HG03159 (cell line): ENCODE measurements at regions not wholly inside any gene's neighbourhood (a gene's known extent, or its start where the extent isn't known, plus 50 kb on each side); places are given as distances from the start of the nearest gene placed in this dataset.
"Not testable (repeated sequence)": the region's sequence is repeated elsewhere in the genome, so short reads cannot be mapped to it uniquely, and the experiment has no call there.

Experiments
- ATAC-seq: cut with Tn5 transposase; IDR thresholded peaks from one replicate; pipeline ENCODE4 v1.9.1; 2021; ENCODE audit warnings: mild to moderate bottlenecking, moderate library complexity; ENCODE audit not compliant: unreplicated experiment

DNA sequence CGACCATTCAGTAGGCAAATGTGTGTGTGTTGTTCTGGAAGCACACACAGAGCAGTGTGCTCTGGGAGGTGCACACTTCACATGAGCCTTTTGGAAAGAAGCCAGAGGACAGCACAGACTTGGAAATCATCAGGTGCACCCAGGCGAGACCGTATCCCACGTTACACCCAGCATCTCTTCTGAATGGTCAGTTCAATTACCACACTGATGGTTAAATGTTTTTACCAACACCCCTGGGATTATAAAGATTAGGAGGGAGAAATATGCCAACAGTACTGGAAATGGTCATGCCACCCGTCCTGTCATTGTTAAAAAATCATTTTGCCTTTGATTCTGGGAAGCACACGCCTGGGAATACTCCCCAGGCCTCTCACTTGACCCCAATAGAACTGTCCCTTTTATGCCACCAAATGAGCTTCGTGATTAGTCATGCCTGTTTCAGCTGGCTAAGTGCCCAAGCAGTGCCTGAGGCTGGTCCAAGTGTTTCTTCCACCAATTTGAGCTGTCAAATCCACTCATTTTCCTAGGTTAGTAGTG, 183.7 kb downstream of the NRP2 start:
- no peak for ATAC-seq

GRCh38 chr2:205865056-205865455, 182.8 kb downstream of the NRP2 start:
- ATAC-seq: no peak

- ATAC-seq: no peak
Measured at GRCh38 chr2:205864491-205864890, 182.2 kb downstream of the NRP2 start.

DNA sequence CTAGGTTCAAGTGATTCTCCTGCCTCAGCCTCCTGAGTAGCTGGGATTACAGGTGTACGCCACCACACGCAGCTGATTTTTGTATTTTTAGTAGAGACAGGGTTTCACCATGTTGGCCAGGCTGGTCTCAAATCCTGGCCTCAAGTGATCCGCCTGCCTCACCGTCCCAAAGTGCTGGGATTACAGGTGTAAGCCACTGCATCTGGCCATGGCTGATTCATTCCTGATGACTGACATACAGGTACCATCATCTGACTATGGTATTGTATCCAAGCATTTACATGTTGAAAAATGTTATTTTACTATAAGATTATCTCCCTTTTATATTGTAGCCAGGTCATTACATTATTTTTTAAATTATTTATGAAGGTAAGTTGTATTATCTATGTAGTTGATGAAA, 180.5 kb downstream of the NRP2 start:
- ATAC-seq: not testable (repeated sequence)

- no peak for ATAC-seq
Measured at GRCh38 chr2:205860885-205861284, 178.6 kb downstream of the NRP2 start.

GRCh38 chr2:205860181-205860580, 177.9 kb downstream of the NRP2 start:
- no peak for ATAC-seq

- ATAC-seq: no peak
Measured at GRCh38 chr2:205858881-205859441, 176.7 kb downstream of the NRP2 start.

DNA sequence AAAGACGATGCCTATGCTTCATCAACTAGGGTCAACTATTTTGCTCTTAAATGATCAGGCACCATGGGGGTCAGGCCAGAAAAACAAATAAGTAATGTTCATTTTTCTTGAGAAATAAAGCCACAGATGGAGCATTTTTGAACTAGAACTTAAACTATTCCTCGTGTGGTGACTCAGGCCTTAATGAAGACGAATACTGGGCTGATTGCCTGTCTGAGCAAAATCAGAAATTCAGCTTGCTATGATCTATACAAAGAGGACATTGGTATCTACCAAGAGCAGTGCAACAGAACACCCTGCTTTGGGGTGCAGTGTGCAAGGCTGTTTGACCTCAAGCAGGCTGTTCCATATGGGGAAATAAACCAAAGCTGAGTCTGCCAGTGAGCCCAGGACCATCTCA, 176.0 kb downstream of the NRP2 start:
- ATAC-seq: no peak

DNA sequence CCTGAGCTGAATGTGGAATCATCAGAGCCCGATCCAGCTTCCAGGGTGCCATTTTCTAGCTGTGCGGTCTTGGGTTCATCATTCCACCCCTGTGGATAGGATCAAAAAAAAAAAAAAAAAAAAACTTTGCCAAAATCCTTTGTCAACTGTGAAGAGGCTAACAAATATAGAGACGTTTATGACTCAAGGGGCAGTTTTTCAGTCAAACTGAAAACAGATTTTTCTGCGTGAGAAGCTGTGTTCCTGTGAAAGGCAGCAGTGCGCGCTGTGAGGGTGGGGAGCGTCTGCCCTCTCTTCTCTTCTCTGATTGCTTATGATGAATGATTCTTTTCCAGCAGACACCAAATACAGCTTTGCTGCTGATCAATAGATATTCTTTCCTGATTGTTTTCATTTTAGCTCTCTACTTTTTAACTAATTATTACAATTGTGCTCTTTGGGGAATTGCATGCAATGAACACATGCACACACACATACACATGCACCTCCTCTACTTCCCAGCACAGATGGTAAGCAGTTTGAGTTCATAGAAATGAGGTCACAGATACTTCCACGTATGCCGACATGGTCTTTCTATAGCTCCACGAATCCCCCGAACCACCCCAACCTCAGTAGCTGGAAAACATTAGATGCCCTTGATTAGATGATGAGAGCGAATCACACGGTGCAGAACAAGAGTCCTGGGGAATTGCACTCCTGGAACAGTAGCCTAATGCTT, 175.4 kb downstream of the NRP2 start:
- ATAC-seq: peak; percentile 46

DNA sequence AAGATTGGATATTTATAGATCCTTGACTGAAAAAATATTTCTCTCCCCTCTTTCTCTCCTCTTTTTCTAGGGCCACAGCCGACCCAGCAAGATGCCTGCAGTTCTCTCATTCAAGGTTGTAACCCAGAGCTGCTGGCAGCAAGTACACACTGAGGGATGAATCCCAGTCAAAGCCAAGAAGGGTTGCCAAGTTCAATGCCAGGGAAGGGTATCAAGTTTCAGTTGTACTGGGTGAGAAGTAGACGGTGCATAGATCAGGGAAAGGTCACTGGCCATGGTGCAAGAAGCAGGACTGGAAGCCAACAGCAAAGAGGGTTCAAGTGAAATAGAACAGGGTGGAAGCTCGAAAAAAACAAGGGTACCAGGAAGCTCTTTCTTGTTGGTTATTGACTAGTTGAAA, 170.2 kb downstream of the NRP2 start:
- ATAC-seq: no peak

GRCh38 chr2:205850611-205851010, 168.3 kb downstream of the NRP2 start:
- no peak for ATAC-seq

- ATAC-seq: no peak
Measured at GRCh38 chr2:205850132-205850531, 167.8 kb downstream of the NRP2 start.

- ATAC-seq: no peak
Measured at GRCh38 chr2:205849136-205849535, 166.8 kb downstream of the NRP2 start.

GRCh38 chr2:205848601-205849000, 166.3 kb downstream of the NRP2 start:
- ATAC-seq: no peak
